K562 (cell line): ENCODE measurements at regions not wholly inside any gene's neighbourhood (a gene's known extent, or its start where the extent isn't known, plus 50 kb on each side); places are given as distances from the start of the nearest gene placed in this dataset.

Experiments
- ASH1L ChIP-seq: fragments of 450-650 bp; IDR thresholded peaks from 2 replicates; pipeline ENCODE4 v1.6.1; 2018; ENCODE audit warnings: borderline replicate concordance, mild to moderate bottlenecking, low read depth; ENCODE audit not compliant: partially characterized antibody
- BHLHE40 ChIP-seq: IDR thresholded peaks from 2 replicates; pipeline ENCODE4 v1.6.1; 2011; ENCODE audit warnings: low read length, improper control_type of control experiment
- CBFA2T3 ChIP-seq: fragments of 450-650 bp; IDR thresholded peaks from 2 replicates; pipeline ENCODE4 v1.6.1; 2017
- DACH1 ChIP-seq: fragments of 450-650 bp; IDR thresholded peaks from 2 replicates; pipeline ENCODE4 v1.6.1; 2018; ENCODE audit not compliant: partially characterized antibody
- MED1 ChIP-seq: sonication (generic); formaldehyde crosslinking; IDR thresholded peaks from 2 replicates; pipeline ENCODE4 v1.8.1; 2023; ENCODE audit warnings: missing genetic modification reagents, borderline replicate concordance
- PPARD ChIP-seq: fragments of 250-450 bp; sonication (Bioruptor Pico); IDR thresholded peaks from 2 replicates; pipeline ENCODE4 v1.8.0; 2022; ENCODE audit warnings: inconsistent platforms, mild to moderate bottlenecking, moderate library complexity
- RAD21 ChIP-seq, 2 experiments: fragments of 250-450 bp in 1 of 2; fragments of 450-650 bp in 1 of 2; sonication (Bioruptor Pico) in 1 of 2; formaldehyde crosslinking in 1 of 2; IDR thresholded peaks in 1 of 2; conservative IDR thresholded peaks in 1 of 2; 2 replicates each; pipeline versions ENCODE4 v1.4.0 to v1.8.0; 2020 to 2022; ENCODE audit warnings: mild to moderate bottlenecking in 2 of 2, moderate library complexity in 1 of 2
- SPI1 ChIP-seq: IDR thresholded peaks from 2 replicates; pipeline ENCODE4 v1.6.1; 2011; ENCODE audit warnings: low read depth, low read length, control low read depth, borderline replicate concordance
- TF ChIP-seq, protein P1 (sequence below), 2 experiments: fragments of 450-650 bp; formaldehyde crosslinking in 1 of 2; IDR thresholded peaks; 2 replicates each; pipeline versions ENCODE4 v1.4.0 to v1.6.1; 2014 to 2020; ENCODE audit warnings: mild to moderate bottlenecking in 2 of 2, borderline replicate concordance in 1 of 2, low read depth in 1 of 2
- TF ChIP-seq, protein P2 (sequence below): fragments of 450-650 bp; IDR thresholded peaks from 2 replicates; pipeline ENCODE4 v1.6.1; 2017; ENCODE audit warnings: antibody characterized with exemption, mild to moderate bottlenecking
- TF ChIP-seq, protein P3 (sequence below): IDR thresholded peaks from 2 replicates; pipeline ENCODE4 v1.6.1; 2012; ENCODE audit warnings: low read depth, low read length, improper control_type of control experiment, borderline replicate concordance

DNA sequence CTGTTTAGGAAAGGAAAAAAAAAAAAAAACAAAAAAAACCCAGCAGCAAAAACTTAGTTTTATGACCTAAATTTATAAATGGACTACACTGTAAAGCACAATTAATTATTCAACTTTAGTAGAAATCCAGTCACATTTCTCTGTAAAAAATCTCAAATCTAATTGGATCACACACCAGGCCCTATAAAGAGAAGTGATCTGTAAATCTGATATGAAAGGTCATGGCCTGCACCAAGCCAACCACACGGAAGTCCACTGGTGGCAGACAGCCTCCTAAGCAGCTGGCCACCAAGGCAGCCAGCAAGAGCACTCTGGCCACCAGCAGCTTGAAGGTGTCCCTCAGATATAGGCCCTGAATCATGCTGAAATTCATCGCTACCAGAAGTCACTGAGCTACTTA is 131.6 kb downstream of the HFE start (continued):
- TF ChIP-seq, protein P1, sequence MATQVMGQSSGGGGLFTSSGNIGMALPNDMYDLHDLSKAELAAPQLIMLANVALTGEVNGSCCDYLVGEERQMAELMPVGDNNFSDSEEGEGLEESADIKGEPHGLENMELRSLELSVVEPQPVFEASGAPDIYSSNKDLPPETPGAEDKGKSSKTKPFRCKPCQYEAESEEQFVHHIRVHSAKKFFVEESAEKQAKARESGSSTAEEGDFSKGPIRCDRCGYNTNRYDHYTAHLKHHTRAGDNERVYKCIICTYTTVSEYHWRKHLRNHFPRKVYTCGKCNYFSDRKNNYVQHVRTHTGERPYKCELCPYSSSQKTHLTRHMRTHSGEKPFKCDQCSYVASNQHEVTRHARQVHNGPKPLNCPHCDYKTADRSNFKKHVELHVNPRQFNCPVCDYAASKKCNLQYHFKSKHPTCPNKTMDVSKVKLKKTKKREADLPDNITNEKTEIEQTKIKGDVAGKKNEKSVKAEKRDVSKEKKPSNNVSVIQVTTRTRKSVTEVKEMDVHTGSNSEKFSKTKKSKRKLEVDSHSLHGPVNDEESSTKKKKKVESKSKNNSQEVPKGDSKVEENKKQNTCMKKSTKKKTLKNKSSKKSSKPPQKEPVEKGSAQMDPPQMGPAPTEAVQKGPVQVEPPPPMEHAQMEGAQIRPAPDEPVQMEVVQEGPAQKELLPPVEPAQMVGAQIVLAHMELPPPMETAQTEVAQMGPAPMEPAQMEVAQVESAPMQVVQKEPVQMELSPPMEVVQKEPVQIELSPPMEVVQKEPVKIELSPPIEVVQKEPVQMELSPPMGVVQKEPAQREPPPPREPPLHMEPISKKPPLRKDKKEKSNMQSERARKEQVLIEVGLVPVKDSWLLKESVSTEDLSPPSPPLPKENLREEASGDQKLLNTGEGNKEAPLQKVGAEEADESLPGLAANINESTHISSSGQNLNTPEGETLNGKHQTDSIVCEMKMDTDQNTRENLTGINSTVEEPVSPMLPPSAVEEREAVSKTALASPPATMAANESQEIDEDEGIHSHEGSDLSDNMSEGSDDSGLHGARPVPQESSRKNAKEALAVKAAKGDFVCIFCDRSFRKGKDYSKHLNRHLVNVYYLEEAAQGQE (IDR thresholded peaks at IDR 0.05; ENCODE audit: borderline replicate concordance) = no peak; the same call in 1 of the 2 replicates
- TF ChIP-seq, protein P1 (CRISPR knock-in tag; IDR thresholded peaks at IDR 0.05; ENCODE audit: low read depth) = no peak
- peak; percentile 47 for TF ChIP-seq DACH1
- TF ChIP-seq RAD21 (CRISPR knock-in tag; conservative IDR thresholded peaks at IDR 0.05 in 1 of 2, IDR thresholded peaks at IDR 0.05 in 1 of 2) = 0 out of 4 replicates have a peak, but pooled peaks have one; percentile 13
- peak; percentile 19; the same call in 1 of the 2 replicates for TF ChIP-seq CBFA2T3
- TF ChIP-seq, protein P2, sequence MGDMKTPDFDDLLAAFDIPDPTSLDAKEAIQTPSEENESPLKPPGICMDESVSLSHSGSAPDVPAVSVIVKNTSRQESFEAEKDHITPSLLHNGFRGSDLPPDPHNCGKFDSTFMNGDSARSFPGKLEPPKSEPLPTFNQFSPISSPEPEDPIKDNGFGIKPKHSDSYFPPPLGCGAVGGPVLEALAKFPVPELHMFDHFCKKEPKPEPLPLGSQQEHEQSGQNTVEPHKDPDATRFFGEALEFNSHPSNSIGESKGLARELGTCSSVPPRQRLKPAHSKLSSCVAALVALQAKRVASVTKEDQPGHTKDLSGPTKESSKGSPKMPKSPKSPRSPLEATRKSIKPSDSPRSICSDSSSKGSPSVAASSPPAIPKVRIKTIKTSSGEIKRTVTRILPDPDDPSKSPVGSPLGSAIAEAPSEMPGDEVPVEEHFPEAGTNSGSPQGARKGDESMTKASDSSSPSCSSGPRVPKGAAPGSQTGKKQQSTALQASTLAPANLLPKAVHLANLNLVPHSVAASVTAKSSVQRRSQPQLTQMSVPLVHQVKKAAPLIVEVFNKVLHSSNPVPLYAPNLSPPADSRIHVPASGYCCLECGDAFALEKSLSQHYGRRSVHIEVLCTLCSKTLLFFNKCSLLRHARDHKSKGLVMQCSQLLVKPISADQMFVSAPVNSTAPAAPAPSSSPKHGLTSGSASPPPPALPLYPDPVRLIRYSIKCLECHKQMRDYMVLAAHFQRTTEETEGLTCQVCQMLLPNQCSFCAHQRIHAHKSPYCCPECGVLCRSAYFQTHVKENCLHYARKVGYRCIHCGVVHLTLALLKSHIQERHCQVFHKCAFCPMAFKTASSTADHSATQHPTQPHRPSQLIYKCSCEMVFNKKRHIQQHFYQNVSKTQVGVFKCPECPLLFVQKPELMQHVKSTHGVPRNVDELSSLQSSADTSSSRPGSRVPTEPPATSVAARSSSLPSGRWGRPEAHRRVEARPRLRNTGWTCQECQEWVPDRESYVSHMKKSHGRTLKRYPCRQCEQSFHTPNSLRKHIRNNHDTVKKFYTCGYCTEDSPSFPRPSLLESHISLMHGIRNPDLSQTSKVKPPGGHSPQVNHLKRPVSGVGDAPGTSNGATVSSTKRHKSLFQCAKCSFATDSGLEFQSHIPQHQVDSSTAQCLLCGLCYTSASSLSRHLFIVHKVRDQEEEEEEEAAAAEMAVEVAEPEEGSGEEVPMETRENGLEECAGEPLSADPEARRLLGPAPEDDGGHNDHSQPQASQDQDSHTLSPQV = 0 out of 2 replicates have a peak, but pooled peaks have one; percentile 13
- TF ChIP-seq SPI1 = peak; percentile 60; the same call in 1 of the 2 replicates
- TF ChIP-seq PPARD (CRISPR knock-in tag) = no peak
- TF ChIP-seq, protein P3, sequence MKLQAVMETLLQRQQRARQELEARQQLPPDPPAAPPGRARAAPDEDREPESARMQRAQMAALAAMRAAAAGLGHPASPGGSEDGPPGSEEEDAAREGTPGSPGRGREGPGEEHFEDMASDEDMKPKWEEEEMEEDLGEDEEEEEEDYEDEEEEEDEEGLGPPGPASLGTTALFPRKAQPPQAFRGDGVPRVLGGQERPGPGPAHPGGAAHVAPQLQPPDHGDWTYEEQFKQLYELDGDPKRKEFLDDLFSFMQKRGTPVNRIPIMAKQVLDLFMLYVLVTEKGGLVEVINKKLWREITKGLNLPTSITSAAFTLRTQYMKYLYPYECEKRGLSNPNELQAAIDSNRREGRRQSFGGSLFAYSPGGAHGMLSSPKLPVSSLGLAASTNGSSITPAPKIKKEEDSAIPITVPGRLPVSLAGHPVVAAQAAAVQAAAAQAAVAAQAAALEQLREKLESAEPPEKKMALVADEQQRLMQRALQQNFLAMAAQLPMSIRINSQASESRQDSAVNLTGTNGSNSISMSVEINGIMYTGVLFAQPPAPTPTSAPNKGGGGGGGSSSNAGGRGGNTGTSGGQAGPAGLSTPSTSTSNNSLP = 0 out of 2 replicates have a peak, but pooled peaks have one; percentile 10
- no peak for TF ChIP-seq MED1 (CRISPR knock-in tag)
- peak; percentile 11 for TF ChIP-seq ASH1L
- peak; percentile 44; the same call in 1 of the 2 replicates for TF ChIP-seq BHLHE40
